GM19043 (cell line): ENCODE measurements at regions not wholly inside any gene's neighbourhood (a gene's known extent, or its start where the extent isn't known, plus 50 kb on each side); places are given as distances from the start of the nearest gene placed in this dataset.

Source experiments
- ATAC-seq: cut with Tn5 transposase; IDR thresholded peaks from one replicate; pipeline ENCODE4 v1.9.1; 2021; ENCODE audit warnings: low read depth; ENCODE audit not compliant: unreplicated experiment

DNA sequence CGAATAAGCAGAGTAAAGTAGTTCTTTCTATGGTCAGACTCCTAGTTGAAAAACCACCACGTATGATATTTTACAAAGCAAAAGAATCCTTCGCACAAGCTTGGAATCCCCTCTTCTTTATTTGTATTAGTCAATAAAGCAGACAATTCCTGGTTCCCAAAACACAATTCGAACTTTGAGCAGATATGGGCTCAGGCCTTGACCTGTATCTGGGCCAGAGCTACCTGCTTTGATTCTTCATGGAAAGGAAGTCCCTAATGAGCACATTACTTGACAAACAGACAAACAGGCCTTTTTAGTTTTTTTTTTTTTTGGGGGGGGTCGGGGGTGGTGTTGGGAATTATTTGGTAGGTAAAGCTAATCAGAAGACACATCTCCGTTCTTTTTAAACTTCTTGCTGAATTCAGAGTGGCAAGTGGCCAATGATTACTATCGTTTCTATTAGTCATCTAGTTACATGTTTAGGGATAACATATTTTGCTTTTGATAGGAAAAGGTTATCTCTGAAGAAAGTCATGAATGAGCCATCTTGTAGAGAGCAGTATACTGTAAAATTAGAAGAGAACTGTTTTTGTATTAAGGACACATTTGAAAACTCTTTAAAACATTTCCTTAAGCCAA, 116.6 kb upstream of the HMHB1 start:
- no peak for ATAC-seq

DNA sequence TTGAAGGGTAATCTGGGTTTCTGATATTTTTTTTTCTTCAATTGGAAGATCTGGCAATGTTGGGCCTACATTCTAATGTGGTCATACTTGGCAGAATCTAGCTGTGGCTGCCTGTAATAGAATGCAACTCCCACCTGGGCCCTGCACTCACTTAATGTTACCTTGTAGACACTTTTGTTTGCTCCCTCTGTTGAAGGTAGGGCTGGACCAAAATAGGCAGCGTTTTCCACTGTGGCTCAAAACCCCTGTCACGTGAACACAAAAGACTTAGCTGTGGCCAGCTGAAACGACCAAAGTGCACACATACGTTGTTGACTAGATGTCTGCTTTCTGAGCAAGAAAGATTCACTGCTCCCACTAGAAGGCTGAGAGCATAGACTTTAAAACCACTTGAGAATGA, 117.6 kb upstream of the HMHB1 start:
- no peak for ATAC-seq

DNA sequence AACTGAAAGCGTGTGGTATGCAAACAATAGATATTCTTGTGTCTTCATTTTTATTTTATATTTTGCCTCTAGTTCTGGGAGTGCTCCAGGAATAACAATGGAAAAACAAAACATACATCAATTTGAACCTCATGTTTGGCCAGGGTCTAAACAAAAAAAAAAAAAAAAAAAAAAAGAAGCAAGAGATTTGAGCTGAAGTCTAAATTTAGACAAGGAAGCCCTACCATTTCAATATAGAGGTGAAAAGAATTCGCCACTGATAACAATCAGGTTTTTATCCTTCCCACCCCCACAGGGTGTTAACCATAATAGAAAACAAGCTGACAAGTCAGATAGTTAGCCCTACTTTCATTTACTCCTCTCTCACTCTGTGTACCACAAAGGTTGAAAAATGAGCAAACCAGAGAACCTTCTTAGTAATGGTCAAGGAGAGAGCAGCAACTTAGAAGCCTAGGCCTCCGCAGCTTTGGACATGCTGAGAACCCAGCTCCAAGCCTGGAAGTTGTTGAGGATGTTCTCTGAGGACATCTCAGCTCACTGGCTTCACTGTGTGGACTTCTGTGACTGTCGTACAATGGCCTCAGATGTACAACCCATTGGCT, 118.2 kb upstream of the HMHB1 start:
- peak; percentile 70 for ATAC-seq

DNA sequence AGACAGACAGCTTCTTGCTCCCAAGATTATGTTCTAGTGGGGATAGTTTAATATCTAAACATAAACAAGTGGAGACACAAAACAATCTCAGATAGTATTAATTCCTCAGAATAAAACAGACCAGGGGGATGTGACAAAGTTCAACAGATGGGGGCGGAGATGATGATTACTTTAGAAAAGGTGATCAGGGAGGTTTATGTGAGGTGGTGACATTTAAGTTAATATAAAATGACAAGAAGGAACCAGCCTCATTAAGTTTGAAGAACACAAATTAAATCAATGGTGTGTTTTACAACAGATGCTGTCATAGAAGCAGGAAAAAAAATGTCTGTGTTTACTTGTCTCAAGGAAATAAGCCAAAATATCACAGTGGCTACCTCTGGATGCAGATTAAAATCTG, 119.6 kb upstream of the HMHB1 start:
- ATAC-seq = no peak

DNA sequence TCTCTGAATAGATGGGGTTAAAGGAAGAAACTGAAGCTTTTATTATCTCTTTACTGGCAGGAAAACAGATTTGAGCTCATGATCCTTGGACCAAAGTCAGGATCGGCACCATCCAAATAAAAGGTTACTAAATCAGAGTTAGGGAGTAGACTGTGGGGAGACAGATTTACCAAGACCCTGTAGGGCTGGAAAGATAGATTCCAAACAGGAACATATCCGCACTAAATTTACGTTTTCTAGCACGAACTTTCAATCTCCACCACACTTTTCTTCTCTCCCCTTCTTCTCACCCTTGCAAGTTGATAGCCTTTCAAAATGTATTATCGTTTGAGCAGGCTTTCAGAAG, 120.0 kb upstream of the HMHB1 start:
- ATAC-seq = no peak

DNA sequence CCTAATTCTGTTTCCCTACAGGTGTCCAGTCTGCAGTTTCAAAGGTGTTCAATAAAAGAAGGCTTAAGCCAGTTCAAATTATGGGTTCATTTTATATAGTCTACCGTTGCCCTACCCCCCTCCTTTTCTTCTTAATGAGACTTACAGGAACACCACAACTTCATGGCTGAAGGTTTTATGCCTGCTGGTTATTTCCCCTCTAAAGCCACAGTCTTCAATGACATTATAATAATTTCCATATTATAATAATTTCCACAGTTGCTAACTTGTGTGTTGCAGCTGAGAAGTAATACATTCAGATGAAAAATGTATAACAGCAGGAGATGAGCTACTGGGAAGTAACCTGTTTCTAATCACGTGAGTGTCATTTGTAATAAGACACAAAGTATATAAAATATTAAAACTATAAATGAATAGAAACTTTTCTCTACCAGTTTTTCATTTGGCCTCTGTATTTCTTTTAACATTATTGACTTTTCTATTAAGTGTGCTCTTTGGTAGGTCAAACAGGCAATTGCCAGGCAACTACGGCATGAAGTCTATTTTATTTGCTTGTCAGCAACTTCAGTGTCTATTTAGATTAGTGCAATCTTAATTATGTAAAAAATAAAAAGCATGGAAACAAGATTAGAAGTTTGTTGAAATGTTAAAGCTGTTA, 120.5 kb upstream of the HMHB1 start:
- ATAC-seq = no peak

DNA sequence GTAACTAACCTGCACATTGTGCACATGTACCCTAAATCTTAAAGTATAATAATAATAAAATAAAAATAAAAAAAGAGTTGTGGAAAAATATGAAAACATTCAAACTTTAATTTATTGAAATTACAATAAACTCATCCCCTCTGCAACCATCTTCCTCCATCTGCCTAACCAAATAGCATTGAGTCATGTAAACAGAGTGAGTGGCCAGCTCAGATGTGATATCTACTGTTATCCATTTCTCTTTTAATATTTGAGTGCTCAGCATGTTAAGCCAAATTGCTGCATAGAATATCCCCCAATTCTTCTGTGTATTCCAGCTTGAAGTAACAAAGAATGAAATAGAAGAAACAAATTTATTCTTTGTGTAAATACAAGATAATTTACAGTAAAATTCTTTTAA, 124.4 kb upstream of the HMHB1 start:
- no peak for ATAC-seq

DNA sequence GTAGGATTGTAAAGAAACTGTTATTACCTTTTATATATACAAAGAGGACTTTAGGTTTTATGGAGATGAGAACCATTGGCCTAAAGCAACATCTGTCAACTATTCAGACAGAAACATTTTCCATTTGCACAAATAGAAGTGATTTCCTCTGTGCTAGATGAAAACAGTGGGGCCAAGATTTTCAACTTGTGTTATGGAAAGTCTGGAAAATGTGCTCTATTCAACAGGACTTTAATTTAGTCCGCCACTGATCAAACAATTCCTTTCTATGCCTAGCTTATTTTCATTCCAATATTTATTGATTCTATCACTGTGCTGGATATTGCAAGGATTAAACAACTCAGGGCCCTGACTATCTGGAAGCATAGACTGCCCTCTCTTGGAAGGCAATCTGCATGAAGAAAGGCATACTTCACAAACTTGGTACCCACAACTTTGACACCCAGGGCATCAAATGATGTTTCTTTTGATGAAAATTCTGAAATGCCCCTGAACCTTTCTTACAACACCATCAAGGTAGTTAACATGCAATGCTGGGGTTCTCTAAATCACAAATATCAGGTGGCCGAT, 126.6 kb upstream of the HMHB1 start:
- no peak for ATAC-seq

DNA sequence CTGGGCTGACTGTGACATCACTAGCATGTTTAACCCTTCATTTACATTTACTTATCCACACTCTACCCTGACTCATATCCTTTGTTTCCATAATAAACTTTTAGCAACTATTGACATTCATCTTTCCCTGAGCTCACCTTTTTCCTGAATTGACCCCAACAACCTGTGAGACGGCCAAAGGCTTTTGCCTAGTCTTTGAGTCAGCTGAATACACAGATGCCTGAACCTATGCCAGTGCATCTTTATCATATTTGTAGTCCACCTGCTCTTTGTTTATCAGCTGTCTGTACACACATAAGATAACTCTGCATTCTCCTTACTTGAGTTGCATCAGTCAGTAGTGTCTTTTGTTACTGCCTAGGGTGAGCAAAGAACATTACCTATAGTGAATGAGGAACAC, 128.5 kb upstream of the HMHB1 start:
- ATAC-seq = no peak

DNA sequence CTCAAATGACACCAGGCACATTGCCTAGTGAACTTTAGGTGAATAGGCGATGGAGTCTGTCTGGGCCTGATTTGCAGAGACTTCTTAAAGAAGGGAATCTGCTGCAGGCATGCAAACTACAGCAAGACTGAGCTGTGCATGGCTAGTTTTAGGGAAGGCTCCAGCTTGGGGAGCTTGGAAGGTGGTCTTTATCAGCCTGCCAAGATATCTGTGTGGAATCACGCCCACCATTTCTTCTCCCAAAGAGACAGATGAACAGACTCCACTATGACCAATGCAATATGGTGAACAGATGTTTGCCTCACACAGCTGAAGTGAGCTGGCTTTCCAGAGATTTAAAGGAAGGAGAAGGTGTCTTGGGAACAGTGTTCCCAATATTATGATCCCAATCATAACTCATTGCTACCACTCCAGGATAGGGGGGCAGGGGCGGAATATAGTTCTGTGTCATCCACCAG, 129.0 kb upstream of the HMHB1 start:
- ATAC-seq = no peak

DNA sequence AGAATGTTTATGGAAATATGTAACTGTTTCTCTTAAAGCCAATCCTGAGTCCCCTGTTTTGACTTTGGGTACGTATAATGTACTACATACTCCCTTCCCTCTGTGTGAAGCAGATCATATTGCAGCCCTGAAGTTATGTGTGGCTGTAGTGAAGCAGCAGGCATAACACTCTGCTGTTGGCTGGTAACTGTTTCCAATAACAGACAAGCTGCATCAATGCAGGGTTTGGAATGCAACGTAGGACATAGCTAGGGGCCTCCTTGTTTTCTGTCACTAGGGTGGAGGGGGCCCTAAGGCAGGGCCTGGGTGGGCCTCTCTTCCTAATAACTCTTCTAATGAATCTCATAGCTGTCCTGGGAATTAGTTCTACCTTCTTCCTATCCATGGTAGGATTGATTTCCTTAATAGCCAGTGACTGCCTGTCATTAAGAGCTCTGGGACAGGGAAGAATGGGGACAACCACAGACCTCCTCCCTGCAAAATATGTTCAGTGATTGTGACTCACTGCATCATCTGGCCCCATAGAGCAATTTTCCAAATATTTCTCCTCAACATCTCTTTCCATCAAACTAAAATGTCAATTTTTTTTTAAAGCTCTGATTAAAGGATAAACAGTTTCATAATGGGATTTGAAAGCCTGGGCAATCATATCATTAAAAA, 129.6 kb upstream of the HMHB1 start:
- no peak for ATAC-seq

DNA sequence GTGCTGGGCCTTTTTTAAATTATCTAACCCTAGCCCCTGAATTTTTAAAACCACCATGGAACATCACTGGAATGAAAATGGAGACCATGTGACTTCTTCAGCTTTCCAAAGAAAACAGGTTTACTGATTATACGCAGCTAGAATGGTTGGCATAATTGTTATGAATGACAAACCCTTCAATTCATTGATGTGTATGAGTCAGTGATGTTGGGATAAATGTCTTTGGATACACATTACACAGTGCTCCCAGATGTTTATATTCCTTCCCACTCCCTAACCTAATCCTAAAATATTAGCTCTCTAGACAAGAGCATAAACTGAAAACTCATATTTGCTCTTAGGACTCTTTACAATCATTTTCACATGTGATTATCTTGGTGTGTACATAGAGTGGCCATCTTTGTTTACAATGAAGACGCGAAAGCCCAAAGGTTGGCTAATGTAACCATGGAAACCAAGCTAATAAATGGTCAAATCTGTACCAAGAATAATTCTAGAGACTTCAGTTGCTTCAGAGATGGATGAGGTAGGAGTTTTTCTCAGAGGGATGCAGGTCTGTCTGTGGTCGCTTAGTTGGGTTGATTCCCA, 131.2 kb upstream of the HMHB1 start:
- no peak for ATAC-seq

DNA sequence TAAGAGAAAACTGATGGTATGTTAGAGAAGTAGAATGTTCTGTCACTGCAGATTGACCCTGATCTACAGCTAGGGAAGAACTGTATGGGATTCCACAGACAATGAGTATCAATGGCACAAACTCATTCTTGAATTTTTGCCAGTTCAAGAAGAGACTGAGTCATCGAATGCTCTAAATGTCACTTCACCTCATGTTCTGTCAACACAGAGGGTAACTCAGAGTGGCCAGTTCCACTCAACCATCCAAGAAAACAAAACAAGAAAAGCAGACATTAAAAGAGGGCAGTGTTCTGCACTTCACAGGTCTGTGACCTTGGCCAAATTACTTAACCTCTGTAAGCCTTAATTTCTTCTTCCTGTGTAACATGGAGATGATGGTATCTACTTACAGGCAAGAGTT, 132.2 kb upstream of the HMHB1 start:
- no peak for ATAC-seq

DNA sequence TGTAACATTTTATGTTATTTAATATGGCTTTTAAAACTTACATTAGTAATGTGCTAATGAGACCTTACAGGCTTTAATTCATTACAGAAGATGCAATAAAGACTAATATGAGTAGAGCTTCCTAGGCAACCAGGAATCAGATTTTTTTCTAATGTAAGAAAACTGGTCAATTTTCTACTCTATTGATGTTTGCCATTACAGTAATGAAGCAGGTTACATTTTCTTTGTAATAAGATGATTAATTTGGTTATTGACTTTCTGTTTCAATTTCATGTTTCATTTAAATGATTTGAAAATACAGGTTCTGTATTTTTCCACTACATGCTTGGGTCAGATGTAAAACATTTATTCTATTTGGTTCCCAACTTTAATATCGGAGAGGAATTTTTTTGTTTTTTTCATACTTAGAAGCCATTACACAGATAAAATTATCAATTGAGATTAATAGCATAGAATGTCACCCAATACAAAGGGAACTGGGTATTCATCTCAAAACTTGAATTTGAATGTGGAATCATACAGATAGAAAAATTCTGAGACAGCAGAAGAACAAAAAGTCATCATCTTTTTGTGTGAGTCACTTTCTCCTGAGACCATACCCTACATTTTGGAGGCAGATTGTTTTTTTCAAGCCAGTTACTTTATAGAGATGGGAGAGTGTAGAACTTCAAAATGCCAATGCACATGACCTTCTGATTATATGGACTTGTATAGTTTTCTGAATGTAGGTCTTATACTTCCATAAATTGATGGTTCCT, 133.6 kb upstream of the HMHB1 start:
- ATAC-seq = no peak

DNA sequence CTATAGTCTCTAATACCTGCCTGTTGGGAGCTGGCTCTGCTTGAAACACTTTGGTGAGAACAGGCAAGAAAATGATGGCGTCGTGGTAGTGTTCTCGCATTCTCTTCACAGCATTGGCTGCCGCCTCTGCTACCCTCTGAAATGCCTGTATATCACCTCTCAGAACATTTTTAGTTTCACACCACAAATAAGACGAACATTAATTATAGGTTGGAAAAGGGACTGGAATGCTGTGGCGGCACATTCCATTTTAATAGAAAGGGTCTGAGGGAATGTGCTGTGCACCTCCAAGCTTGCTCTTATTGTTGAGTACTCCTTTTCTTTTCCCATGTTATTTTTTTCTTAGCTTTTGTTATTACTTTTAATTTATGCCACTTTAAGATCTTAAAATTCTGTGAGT, 134.6 kb upstream of the HMHB1 start:
- ATAC-seq = no peak

DNA sequence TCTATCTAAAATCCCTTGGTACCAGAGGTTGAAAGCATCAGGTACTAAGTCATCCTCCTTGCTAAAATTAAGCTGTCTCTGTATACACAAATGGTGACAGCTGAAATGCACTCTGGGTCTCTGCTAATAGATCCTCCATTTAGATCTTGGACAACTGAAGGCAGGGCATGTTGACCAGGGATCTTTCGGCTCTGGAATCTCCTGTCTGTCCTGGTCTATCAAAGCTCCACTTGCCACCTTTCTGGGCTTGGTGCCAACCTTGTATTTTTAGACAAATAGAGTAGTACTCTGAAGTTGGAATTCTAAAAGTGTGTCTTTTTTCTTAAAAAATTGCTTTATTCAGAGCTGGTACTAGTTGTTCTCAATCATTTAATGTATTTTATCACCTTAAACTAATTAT, 135.2 kb upstream of the HMHB1 start:
- no peak for ATAC-seq

DNA sequence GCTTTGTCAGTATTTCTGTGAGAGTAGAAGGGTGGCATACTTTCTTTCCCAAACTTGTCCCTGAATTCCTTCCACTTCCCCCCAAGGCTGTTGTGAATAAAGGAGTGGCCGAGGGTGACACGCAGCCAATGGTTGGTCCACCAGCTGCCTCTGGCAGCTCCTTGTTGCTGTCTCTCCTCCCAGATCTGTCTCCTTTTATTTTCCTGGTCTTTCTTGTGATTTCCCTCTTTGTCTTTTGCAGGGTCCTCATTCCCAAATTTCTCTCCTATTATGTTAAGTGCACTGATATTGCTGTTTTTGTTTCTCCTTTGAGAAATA, 137.5 kb upstream of the HMHB1 start:
- no peak for ATAC-seq

DNA sequence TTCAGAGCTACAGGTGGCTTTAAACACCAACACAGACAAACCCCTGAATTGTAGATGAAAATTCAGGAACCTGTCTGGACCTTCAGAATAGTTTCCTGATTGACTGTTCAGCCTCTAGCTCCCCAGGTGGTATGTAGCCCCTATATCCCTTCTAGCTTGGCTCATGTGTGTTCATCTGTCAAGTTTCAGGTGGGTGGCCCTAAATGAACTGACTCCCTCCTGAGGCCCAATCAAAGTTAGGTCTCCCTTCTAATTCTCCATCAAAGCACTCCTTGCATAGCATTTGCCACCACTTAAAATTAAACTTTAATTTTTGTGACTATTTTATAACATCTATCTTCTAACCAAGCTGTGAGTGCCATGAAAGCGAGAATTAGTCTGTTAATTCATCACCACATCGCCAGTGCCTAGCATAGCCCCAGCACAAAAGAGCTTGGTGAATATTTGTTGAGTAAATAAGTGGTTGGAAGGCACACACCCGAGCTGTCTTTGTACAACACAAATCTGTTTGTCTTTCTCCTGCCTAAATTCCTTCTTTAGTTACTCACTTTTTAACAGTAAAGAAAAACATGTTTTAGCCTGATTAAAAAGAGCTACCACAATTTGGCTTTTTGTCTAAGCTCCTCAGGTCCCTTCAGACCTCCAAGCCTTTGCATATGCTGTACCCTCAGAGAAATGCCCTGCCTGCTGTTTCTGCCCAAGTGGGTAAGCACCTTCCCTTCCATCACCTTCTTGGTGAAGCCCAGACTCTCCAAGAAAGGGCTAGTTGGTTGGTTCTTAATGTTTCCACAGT, 138.1 kb upstream of the HMHB1 start:
- no peak for ATAC-seq

DNA sequence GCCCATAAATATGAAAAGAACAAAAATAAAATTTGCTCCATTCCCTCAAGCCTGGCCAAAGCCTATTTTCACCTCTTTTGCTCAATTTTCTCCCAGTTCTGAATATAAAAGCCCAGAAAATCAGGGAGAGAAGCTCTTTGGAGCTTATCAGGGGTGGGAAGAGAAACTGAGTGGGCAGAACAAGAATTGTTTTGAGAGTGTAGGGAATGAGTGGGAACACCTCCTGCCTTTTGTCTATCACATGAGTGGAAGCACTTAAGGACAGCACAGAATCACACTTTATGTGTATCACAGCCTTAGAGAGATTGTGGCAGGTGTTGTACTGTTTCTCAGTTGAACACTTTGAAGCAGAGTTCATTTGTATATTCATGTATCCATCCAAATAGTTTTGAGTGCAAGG, 139.2 kb upstream of the HMHB1 start:
- ATAC-seq = no peak
